PFSK-1 (cell line): ENCODE measurements at regions not wholly inside any gene's neighbourhood (a gene's known extent, or its start where the extent isn't known, plus 50 kb on each side); places are given as distances from the start of the nearest gene placed in this dataset.

Experiments
- FOXP2 ChIP-seq: optimal IDR thresholded peaks from 2 replicates; pipeline ENCODE3; 2011; ENCODE audit warnings: borderline replicate concordance, control low read depth, inconsistent platforms; ENCODE audit not compliant: insufficient read depth; ENCODE audit errors: extremely low read length, extremely low read depth
- POLR2AphosphoS5 ChIP-seq: IDR thresholded peaks from 2 replicates; pipeline ENCODE4 v1.6.1; 2012; ENCODE audit warnings: low read depth, mild to moderate bottlenecking, control low read depth, low read length, moderate library complexity
- SIN3A ChIP-seq: IDR thresholded peaks from 2 replicates; pipeline ENCODE4 v1.6.1; 2012; ENCODE audit warnings: mild to moderate bottlenecking, low read length, moderate library complexity, borderline replicate concordance; ENCODE audit not compliant: insufficient read depth
- TAF1 ChIP-seq: IDR thresholded peaks from 2 replicates; pipeline ENCODE4 v1.6.1; 2012; ENCODE audit warnings: low read length, control low read depth, borderline replicate concordance; ENCODE audit not compliant: insufficient read depth
- TF ChIP-seq, protein P1 (sequence below), 2 experiments: IDR thresholded peaks; 2 replicates each; pipeline versions ENCODE4 v1.6.1 to v1.8.0; 2011 to 2012; ENCODE audit warnings: low read depth in 2 of 2, low read length in 2 of 2, control low read depth in 1 of 2, inconsistent platforms in 1 of 2, mild to moderate bottlenecking in 1 of 2, moderate library complexity in 1 of 2; ENCODE audit not compliant: insufficient read depth in 1 of 2

- TF ChIP-seq, protein P1, sequence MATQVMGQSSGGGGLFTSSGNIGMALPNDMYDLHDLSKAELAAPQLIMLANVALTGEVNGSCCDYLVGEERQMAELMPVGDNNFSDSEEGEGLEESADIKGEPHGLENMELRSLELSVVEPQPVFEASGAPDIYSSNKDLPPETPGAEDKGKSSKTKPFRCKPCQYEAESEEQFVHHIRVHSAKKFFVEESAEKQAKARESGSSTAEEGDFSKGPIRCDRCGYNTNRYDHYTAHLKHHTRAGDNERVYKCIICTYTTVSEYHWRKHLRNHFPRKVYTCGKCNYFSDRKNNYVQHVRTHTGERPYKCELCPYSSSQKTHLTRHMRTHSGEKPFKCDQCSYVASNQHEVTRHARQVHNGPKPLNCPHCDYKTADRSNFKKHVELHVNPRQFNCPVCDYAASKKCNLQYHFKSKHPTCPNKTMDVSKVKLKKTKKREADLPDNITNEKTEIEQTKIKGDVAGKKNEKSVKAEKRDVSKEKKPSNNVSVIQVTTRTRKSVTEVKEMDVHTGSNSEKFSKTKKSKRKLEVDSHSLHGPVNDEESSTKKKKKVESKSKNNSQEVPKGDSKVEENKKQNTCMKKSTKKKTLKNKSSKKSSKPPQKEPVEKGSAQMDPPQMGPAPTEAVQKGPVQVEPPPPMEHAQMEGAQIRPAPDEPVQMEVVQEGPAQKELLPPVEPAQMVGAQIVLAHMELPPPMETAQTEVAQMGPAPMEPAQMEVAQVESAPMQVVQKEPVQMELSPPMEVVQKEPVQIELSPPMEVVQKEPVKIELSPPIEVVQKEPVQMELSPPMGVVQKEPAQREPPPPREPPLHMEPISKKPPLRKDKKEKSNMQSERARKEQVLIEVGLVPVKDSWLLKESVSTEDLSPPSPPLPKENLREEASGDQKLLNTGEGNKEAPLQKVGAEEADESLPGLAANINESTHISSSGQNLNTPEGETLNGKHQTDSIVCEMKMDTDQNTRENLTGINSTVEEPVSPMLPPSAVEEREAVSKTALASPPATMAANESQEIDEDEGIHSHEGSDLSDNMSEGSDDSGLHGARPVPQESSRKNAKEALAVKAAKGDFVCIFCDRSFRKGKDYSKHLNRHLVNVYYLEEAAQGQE (IDR thresholded peaks at IDR 0.05; ENCODE audit: insufficient read depth in 1 of 2, low read depth in 2 of 2, low read length in 2 of 2) = no peak
- TF ChIP-seq POLR2AphosphoS5 = no peak
- TF ChIP-seq SIN3A = no peak
- TF ChIP-seq TAF1 = no peak
- no peak for TF ChIP-seq FOXP2
These were observed 369.6 kb downstream of the FBXO15 start for GRCh38 chr18:73778032-73778359.
